ENCODE measurements at regions not wholly inside any gene's neighbourhood (a gene's known extent, or its start where the extent isn't known, plus 50 kb on each side); places are given as distances from the start of the nearest gene placed in this dataset.
"Not testable (repeated sequence)": the region's sequence is repeated elsewhere in the genome, so short reads cannot be mapped to it uniquely, and the experiment has no call there.

GRCh38 chr12:126290456-126290855, 1225.2 kb downstream of the AACS start:
- peaks cover 14% of the 10 kb centered on the region for H3K27me3 Mint-ChIP-seq (ENCODE audit: low read depth)
- ChIA-PET POLR2A (no interaction called here), CTCF (no interaction called here)
- no peak for TF ChIP-seq CREM (CRISPR knock-in tag; IDR thresholded peaks at IDR 0.05)
- TF ChIP-seq ZNF121 (CRISPR knock-in tag; IDR thresholded peaks at IDR 0.05) = no peak
- peaks cover 77% of the 10 kb centered on the region for H3K36me3 Mint-ChIP-seq
- ATAC-seq (no peak), DNase-seq (ENCODE audit: low spot score) (no peak)
- H3K9me3 Mint-ChIP-seq = peaks cover 88% of the 10 kb centered on the region
- no peaks in the 10 kb centered on the region for H3K4me1 Mint-ChIP-seq
- no peak overlapping the region for H3K27ac Mint-ChIP-seq
- no peak overlapping the region for H3K4me3 Mint-ChIP-seq

DNA sequence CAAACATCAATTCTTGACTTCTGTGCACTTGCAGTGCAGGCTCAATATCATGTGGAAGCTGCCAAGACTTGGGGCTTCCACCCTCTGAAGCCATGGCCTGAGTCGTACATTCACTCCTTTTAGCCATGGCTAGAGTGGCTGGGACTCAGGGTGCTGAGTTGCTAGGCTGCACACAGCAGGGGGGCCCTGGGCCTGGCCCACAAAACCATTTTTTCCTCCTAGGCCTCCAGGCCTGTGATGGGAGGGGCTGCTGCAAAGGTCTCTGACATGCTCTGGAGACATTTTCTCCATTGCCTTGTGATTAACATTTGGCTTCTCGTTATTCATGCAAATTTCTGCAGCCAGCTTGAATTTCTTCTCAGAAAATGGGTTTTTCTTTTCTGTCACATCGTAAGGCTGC, 1226.8 kb downstream of the AACS start:
- H3K27ac Mint-ChIP-seq; POLR2A ChIA-PET; H3K4me3 Mint-ChIP-seq; ATAC-seq; DNase-seq (ENCODE audit: low spot score); CTCF ChIA-PET; H3K4me1 Mint-ChIP-seq: not testable (repeated sequence)
- Mint-ChIP-seq H3K36me3 (peaks cover 82% of the 10 kb centered on the region), H3K27me3 (ENCODE audit: low read depth) (peaks cover 14% of the 10 kb centered on the region), H3K9me3 (peaks cover 87% of the 10 kb centered on the region)

- H3K27ac Mint-ChIP-seq = no peak overlapping the region
- POLR2A ChIA-PET = no interaction called here
These were observed 1230.4 kb downstream of the AACS start for GRCh38 chr12:126295652-126296051.

DNA sequence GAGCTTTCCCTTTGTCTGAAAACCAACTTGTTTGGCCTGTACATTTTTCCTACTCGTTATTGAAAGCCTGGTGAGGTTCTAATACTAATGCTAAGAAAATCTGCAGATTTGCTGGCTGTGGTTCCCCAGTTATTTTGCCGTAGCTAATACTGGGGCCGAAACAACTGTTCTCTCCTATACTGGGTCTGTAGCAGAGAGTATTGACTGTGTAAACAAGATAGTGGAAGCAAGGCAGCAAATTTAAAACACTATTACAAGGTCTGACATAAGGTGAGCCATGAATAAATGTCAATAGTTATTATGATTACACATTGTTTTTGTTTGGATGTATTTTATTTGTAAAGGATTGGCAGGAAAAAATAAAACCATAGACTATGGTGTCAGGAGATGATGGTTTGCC, 1244.0 kb downstream of the AACS start:
- Mint-ChIP-seq H3K36me3 (peaks cover 85% of the 10 kb centered on the region), H3K27ac (no peak overlapping the region), H3K4me1 (no peaks in the 10 kb centered on the region), H3K4me3 (no peak overlapping the region), H3K27me3 (ENCODE audit: low read depth) (no peaks in the 10 kb centered on the region; the same call in none of the 2 replicates), H3K9me3 (peaks cover 84% of the 10 kb centered on the region)
- no peak for DNase-seq (ENCODE audit: low spot score)
- POLR2A ChIA-PET = no interaction called here
- no peak for ATAC-seq
- no peak for TF ChIP-seq USF2 (CRISPR knock-in tag; IDR thresholded peaks at IDR 0.05)
- TF ChIP-seq JUN (CRISPR knock-in tag; IDR thresholded peaks at IDR 0.05) = no peak
- TF ChIP-seq ZNF263 (CRISPR knock-in tag; IDR thresholded peaks at IDR 0.05; ENCODE audit: low read depth) = no peak
- no peak for TF ChIP-seq HMGA2 (CRISPR knock-in tag; IDR thresholded peaks at IDR 0.05)
- no peak for TF ChIP-seq E2F5 (CRISPR knock-in tag; IDR thresholded peaks at IDR 0.05)
- TF ChIP-seq, protein P1, sequence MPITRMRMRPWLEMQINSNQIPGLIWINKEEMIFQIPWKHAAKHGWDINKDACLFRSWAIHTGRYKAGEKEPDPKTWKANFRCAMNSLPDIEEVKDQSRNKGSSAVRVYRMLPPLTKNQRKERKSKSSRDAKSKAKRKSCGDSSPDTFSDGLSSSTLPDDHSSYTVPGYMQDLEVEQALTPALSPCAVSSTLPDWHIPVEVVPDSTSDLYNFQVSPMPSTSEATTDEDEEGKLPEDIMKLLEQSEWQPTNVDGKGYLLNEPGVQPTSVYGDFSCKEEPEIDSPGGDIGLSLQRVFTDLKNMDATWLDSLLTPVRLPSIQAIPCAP (CRISPR knock-in tag; IDR thresholded peaks at IDR 0.05) = no peak
- TF ChIP-seq, protein P2, sequence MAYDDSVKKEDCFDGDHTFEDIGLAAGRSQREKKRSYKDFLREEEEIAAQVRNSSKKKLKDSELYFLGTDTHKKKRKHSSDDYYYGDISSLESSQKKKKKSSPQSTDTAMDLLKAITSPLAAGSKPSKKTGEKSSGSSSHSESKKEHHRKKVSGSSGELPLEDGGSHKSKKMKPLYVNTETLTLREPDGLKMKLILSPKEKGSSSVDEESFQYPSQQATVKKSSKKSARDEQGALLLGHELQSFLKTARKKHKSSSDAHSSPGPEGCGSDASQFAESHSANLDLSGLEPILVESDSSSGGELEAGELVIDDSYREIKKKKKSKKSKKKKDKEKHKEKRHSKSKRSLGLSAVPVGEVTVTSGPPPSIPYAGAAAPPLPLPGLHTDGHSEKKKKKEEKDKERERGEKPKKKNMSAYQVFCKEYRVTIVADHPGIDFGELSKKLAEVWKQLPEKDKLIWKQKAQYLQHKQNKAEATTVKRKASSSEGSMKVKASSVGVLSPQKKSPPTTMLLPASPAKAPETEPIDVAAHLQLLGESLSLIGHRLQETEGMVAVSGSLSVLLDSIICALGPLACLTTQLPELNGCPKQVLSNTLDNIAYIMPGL (CRISPR knock-in tag; IDR thresholded peaks at IDR 0.05) = no peak
- TF ChIP-seq ZNF423 (CRISPR knock-in tag; IDR thresholded peaks at IDR 0.05) = no peak
- TF ChIP-seq ZNF121 (CRISPR knock-in tag; IDR thresholded peaks at IDR 0.05) = no peak
- no peak for TF ChIP-seq TP53 (CRISPR knock-in tag; IDR thresholded peaks at IDR 0.05)
- TF ChIP-seq, protein P3, sequence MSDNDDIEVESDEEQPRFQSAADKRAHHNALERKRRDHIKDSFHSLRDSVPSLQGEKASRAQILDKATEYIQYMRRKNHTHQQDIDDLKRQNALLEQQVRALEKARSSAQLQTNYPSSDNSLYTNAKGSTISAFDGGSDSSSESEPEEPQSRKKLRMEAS (CRISPR knock-in tag; IDR thresholded peaks at IDR 0.05) = no peak
- TF ChIP-seq ZNF671 (CRISPR knock-in tag; IDR thresholded peaks at IDR 0.05) = no peak
- TF ChIP-seq, protein P4, sequence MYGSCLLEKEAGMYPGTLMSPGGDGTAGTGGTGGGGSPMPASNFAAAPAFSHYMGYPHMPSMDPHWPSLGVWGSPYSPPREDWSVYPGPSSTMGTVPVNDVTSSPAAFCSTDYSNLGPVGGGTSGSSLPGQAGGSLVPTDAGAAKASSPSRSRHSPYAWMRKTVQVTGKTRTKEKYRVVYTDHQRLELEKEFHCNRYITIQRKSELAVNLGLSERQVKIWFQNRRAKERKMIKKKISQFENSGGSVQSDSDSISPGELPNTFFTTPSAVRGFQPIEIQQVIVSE (CRISPR knock-in tag; IDR thresholded peaks at IDR 0.05; ENCODE audit: borderline replicate concordance) = no peak
- CTCF ChIA-PET = no interaction called here

More at GRCh38 chr12:126295652-126296051, 1230.4 kb downstream of the AACS start:
- DNase-seq (ENCODE audit: low spot score) = no peak
- TF ChIP-seq ELF4 (CRISPR knock-in tag; IDR thresholded peaks at IDR 0.05; ENCODE audit: low read depth) (no peak), ZNF671 (CRISPR knock-in tag; IDR thresholded peaks at IDR 0.05) (no peak), NFE2L1 (CRISPR knock-in tag; IDR thresholded peaks at IDR 0.05) (no peak), ZNF423 (CRISPR knock-in tag; IDR thresholded peaks at IDR 0.05) (no peak), ZNF232 (CRISPR knock-in tag; IDR thresholded peaks at IDR 0.05) (no peak)
- CTCF ChIA-PET = no interaction called here
- peaks cover 73% of the 10 kb centered on the region for H3K9me3 Mint-ChIP-seq
- no peak overlapping the region for H3K4me3 Mint-ChIP-seq
- no peaks in the 10 kb centered on the region for H3K4me1 Mint-ChIP-seq
- peaks cover 10% of the 10 kb centered on the region for H3K27me3 Mint-ChIP-seq (ENCODE audit: low read depth)
- no peak for ATAC-seq
- peaks cover 69% of the 10 kb centered on the region for H3K36me3 Mint-ChIP-seq
